Stomach (tissue), 4 donors: ENCODE measurements at regions not wholly inside any gene's neighbourhood (a gene's known extent, or its start where the extent isn't known, plus 50 kb on each side); places are given as distances from the start of the nearest gene placed in this dataset.

Source experiments
- CTCF ChIP-seq, 7 experiments: fragments of 450-650 bp in 4 of 7; fragments of 200-600 bp in 3 of 7; sonication (generic) in 3 of 7; IDR thresholded peaks; one replicate each; pipeline ENCODE4 v1.5.1; 2016 to 2019; ENCODE audit warnings: antibody characterized with exemption in 7 of 7, control low read depth in 2 of 7, mild to moderate bottlenecking in 1 of 7
- EP300 ChIP-seq: sonication (generic); formaldehyde crosslinking; IDR thresholded peaks from one replicate; pipeline ENCODE4 v1.6.1; 2017; ENCODE audit warnings: antibody characterized with exemption
- POLR2A ChIP-seq, 4 donors: fragments of 450-650 bp; IDR thresholded peaks; one replicate each; pipeline ENCODE4 v1.6.1; 2016; ENCODE audit warnings: antibody characterized with exemption in 4 of 4, control low read depth in 2 of 4, mild to moderate bottlenecking in 1 of 4, moderate library complexity in 1 of 4

- TF ChIP-seq POLR2A (IDR thresholded peaks at IDR 0.05) (no peak), EP300 (no peak), CTCF (IDR thresholded peaks at IDR 0.05) (no peak)
Measured at GRCh38 chr1:106224426-106224825, 832.0 kb upstream of the PRMT6 start.
